ENCODE measurements at regions not wholly inside any gene's neighbourhood (a gene's known extent, or its start where the extent isn't known, plus 50 kb on each side); places are given as distances from the start of the nearest gene placed in this dataset.

- no peak for TF ChIP-seq POLR2AphosphoS5 (IDR thresholded peaks at IDR 0.05; ENCODE audit: borderline replicate concordance, low read depth, low read length)
- TF ChIP-seq EZH2 (IDR thresholded peaks at IDR 0.05), result no peak
- no peak for TF ChIP-seq FOXP2 (optimal IDR thresholded peaks at IDR 0.05; ENCODE audit: control extremely low read depth, extremely low read length, insufficient read depth)
Observed at GRCh38 chr6:88298066-88298845, 132.1 kb upstream of the CNR1 start.
